ENCODE measurements at regions not wholly inside any gene's neighbourhood (a gene's known extent, or its start where the extent isn't known, plus 50 kb on each side); places are given as distances from the start of the nearest gene placed in this dataset.

DNA sequence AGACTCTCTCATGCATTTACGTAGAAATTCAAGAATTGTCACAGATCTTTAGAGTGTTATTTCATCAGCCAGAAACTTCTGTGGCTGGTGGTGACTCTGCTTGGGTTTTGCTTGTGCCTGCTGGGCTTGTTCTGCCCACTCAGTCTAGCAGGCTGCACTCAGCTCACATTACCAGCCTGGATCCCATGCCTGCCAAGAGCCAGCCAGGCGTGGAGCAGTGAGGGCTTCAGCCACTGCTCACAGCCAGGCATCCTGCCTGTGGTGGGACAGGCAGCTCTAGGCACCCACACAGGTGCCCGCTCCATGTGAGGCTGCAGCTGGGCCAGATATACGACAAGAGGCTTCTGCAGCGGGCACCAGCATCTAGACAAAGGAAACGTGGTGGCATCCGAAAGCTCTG lies 1213.3 kb upstream of the RAG2 start:
- no peaks in the 10 kb centered on the region for H3K4me1 Mint-ChIP-seq
- H3K27me3 Mint-ChIP-seq, result no peaks in the 10 kb centered on the region
- no peaks in the 10 kb centered on the region for H3K9me3 Mint-ChIP-seq
- H3K4me3 Mint-ChIP-seq, result no peak overlapping the region
- H3K27ac Mint-ChIP-seq, result no peak overlapping the region
- no peaks in the 10 kb centered on the region for H3K36me3 Mint-ChIP-seq

- peaks cover 13% of the 10 kb centered on the region for H3K9me3 Mint-ChIP-seq
- no peaks in the 10 kb centered on the region for H3K27me3 Mint-ChIP-seq
- no peak overlapping the region for H3K4me3 Mint-ChIP-seq
- H3K4me1 Mint-ChIP-seq, result no peaks in the 10 kb centered on the region
- H3K27ac Mint-ChIP-seq, result no peak overlapping the region
- H3K36me3 Mint-ChIP-seq, result no peaks in the 10 kb centered on the region
Measured at GRCh38 chr11:37804666-37805065, 1206.6 kb upstream of the RAG2 start.

DNA sequence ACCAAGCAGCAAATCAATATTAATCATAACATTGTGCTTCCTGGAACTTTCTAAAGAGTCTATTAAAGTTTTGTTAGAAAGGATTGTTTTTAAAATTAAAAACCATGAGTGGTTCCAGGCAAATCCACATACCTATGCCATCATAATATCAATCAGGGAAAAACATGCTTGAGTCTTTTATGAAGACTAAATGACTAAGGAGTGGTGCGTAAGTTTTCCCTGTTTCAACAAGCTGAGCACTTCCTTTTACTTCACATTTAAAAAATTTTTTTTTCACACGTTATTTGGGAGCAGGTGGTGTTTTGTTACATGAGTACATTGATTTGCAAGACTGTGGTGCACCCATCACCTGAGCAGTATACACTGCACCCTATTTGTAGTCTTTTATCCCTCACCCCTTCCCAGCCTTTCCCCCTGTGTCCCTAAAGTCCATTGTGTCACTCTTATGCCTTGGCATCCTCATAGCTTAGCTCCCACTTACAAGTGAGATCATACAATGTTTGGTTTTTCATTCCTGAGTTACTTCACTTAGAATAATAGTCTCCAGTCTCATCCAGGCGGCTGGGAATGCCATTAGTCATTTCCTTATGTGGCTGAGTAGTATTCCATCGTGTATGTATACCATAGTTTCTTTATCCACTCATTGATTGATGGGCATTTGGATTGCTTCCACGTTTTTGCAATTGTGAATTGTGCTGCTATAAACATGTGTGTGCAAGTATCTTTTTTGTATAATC lies 1190.3 kb upstream of the RAG2 start:
- no peak overlapping the region for H3K27ac Mint-ChIP-seq
- H3K4me1 Mint-ChIP-seq, result no peaks in the 10 kb centered on the region
- no peak overlapping the region for H3K4me3 Mint-ChIP-seq
- H3K9me3 Mint-ChIP-seq, result no peaks in the 10 kb centered on the region
- no peaks in the 10 kb centered on the region for H3K27me3 Mint-ChIP-seq
- H3K36me3 Mint-ChIP-seq, result no peaks in the 10 kb centered on the region

DNA sequence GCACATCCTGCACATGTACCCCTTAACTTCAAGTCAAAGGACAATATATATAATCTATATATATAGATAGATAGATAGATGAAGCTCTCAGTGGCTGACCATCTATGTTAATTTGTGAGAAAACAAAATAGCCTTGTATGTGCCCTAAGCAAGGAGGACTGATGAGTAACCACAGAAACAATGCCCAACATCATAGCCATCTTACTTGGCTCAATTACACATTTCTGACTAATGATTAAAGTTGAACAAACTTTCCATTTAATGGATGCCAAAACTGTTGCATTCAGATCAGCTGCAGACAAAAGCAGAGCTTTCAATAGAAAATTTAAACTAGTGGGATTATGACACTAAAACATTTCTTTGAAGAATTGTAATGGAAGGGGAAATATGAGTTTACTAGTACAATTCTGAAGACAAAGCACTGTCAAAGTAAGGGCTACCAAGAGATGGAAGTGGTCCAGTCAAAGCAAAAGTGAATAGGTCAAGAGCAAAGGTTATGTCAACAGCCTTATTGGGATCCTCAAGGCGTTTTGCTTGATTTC lies 1188.2 kb upstream of the RAG2 start:
- no peak overlapping the region for H3K27ac Mint-ChIP-seq
- no peaks in the 10 kb centered on the region for H3K4me1 Mint-ChIP-seq
- H3K9me3 Mint-ChIP-seq, result peaks cover 13% of the 10 kb centered on the region
- no peak overlapping the region for H3K4me3 Mint-ChIP-seq
- H3K27me3 Mint-ChIP-seq, result no peaks in the 10 kb centered on the region
- H3K36me3 Mint-ChIP-seq, result no peaks in the 10 kb centered on the region

DNA sequence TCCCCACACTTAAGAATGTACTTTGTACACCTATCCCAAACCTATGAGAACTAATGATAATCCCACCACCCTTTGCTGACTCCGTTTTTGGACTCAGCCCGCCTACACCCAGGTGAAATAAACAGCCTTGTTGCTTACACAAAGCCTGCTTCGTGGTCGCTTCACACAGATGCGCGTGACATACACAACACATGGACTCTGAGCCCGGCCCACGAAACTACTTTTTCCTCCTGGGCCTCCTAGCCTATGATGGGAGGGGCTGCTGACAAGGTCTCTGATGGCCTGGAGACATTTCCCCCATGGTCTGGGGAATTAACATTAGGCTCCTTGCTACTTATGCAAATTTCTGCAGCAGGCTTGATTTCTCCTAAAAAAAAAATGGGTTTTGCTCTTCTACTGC lies 1176.4 kb upstream of the RAG2 start:
- H3K36me3 Mint-ChIP-seq, result no peaks in the 10 kb centered on the region
- no peaks in the 10 kb centered on the region for H3K27me3 Mint-ChIP-seq
- no peak overlapping the region for H3K27ac Mint-ChIP-seq

DNA sequence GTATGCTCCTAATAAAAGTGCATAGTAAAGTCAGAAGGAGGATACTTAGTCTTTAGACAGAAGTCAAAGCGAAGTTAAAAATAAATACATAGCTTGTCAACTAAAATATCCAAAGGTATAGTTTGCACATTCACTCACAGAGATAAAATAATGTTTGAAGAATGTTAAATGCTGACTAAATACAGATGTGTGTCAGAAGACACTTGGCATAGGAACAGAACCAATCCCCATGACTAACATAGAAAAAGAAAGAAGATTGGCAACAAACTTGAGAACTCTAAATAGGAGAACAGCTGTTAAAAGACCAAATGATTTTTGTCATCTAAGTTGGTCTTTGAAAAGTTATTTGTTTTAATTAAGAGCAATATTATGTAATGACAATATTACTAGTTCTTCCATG lies 1172.1 kb upstream of the RAG2 start:
- Mint-ChIP-seq H3K9me3 (peaks cover 10% of the 10 kb centered on the region), H3K27ac (no peak overlapping the region), H3K36me3 (no peaks in the 10 kb centered on the region), H3K4me3 (no peak overlapping the region), H3K27me3 (no peaks in the 10 kb centered on the region), H3K4me1 (no peaks in the 10 kb centered on the region)

More for the DNA sequence above, 1176.4 kb upstream of the RAG2 start:
- H3K9me3 Mint-ChIP-seq, result peaks cover 16% of the 10 kb centered on the region
- H3K4me1 Mint-ChIP-seq, result no peaks in the 10 kb centered on the region
- H3K4me3 Mint-ChIP-seq, result no peak overlapping the region

- no peaks in the 10 kb centered on the region for H3K4me1 Mint-ChIP-seq
- no peak overlapping the region for H3K4me3 Mint-ChIP-seq
- no peak overlapping the region for H3K27ac Mint-ChIP-seq
- H3K27me3 Mint-ChIP-seq, result no peaks in the 10 kb centered on the region
- H3K36me3 Mint-ChIP-seq, result no peaks in the 10 kb centered on the region
- H3K9me3 Mint-ChIP-seq, result peaks cover 14% of the 10 kb centered on the region
Measured at GRCh38 chr11:37762079-37762478, 1164.0 kb upstream of the RAG2 start.

DNA sequence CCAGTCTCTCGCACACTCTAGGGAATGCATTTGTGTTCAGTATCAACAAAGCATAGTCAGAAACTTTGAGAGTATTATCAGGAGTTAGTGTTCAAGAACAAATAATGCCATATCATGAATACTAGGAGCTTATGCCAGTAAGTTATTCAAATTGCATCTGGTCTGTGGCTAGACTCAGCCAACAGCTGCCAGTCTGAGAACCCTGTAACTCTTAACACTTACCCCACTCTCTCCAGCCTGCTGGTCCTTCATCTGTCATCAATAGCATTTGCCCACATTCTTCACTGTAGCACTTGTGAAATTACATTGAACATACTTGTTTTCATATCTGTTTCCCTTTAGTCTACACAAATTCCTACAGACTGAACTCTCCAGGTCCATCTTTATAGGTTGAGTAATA lies 1157.5 kb upstream of the RAG2 start:
- Mint-ChIP-seq H3K27ac (no peak overlapping the region), H3K4me1 (no peaks in the 10 kb centered on the region), H3K9me3 (peaks cover 12% of the 10 kb centered on the region), H3K27me3 (no peaks in the 10 kb centered on the region), H3K36me3 (no peaks in the 10 kb centered on the region), H3K4me3 (no peak overlapping the region)

GRCh38 chr11:37748641-37749040 lies 1150.6 kb upstream of the RAG2 start:
- Mint-ChIP-seq H3K4me1 (no peaks in the 10 kb centered on the region), H3K36me3 (no peaks in the 10 kb centered on the region), H3K4me3 (no peak overlapping the region), H3K9me3 (peaks cover 15% of the 10 kb centered on the region), H3K27ac (no peak overlapping the region), H3K27me3 (no peaks in the 10 kb centered on the region)

GRCh38 chr11:37747121-37747520 lies 1149.1 kb upstream of the RAG2 start:
- H3K27me3 Mint-ChIP-seq, result no peaks in the 10 kb centered on the region
- peaks cover 15% of the 10 kb centered on the region for H3K9me3 Mint-ChIP-seq
- H3K4me3 Mint-ChIP-seq, result no peak overlapping the region
- no peaks in the 10 kb centered on the region for H3K4me1 Mint-ChIP-seq
- no peaks in the 10 kb centered on the region for H3K36me3 Mint-ChIP-seq
- no peak overlapping the region for H3K27ac Mint-ChIP-seq

GRCh38 chr11:37727371-37727770 lies 1129.3 kb upstream of the RAG2 start:
- H3K36me3 Mint-ChIP-seq, result no peaks in the 10 kb centered on the region
- H3K27me3 Mint-ChIP-seq, result no peaks in the 10 kb centered on the region
- peaks cover 8% of the 10 kb centered on the region for H3K9me3 Mint-ChIP-seq
- no peak overlapping the region for H3K27ac Mint-ChIP-seq
- no peaks in the 10 kb centered on the region for H3K4me1 Mint-ChIP-seq
- no peak overlapping the region for H3K4me3 Mint-ChIP-seq

DNA sequence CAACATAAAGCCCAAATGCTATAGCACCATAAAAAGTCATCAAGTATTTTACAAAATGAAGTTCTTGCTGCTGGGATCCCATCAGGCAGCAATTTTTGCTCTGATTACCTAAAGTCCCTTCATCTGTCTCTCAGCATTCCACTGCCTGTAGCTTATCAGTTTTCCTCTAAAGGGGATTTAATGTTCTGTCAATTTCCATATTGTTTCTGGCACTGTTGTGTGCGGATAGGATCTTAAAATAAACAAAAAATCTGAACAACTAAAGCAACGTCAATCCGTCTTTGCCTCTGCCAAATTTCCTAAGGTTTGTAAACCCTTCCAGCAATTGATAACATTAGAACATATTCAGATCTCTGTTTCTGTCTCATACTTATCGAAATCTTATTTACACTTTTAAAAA lies 1126.3 kb upstream of the RAG2 start:
- Mint-ChIP-seq H3K36me3 (no peaks in the 10 kb centered on the region), H3K9me3 (no peaks in the 10 kb centered on the region), H3K4me3 (no peak overlapping the region), H3K27me3 (no peaks in the 10 kb centered on the region), H3K4me1 (no peaks in the 10 kb centered on the region), H3K27ac (no peak overlapping the region)

- no peak overlapping the region for H3K27ac Mint-ChIP-seq
Measured at GRCh38 chr11:37721485-37721884, 1123.4 kb upstream of the RAG2 start.

DNA sequence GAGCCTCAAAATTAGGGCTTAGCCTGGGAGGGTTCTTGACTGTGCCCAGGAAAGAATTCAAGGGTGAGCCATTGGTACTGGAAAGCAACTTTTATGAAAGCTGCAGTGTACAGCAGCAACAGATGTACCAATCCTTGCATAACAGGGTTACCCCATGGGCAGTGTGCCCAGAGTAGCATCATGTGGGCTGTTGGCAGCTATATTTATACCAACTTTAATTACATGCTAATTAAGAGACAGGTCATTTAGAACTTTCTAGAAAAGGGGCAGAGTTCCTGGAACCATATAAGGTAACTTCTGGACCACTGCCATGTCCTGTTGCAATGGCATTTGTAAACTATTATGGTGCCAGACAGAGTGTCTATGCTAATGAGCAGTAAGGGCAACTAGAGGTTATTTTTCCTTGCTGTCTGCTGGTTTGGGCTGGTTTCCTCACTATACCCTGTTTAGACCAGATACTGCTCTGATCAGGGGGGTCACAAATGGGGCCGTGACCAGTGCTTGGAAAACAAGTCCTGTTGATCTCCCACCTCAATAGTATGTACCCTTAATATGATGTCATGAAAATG lies 1120.5 kb upstream of the RAG2 start:
- Mint-ChIP-seq H3K9me3 (no peaks in the 10 kb centered on the region), H3K4me1 (no peaks in the 10 kb centered on the region), H3K27ac (no peak overlapping the region), H3K4me3 (no peak overlapping the region), H3K36me3 (no peaks in the 10 kb centered on the region), H3K27me3 (no peaks in the 10 kb centered on the region)

More at GRCh38 chr11:37721485-37721884, 1123.4 kb upstream of the RAG2 start:
- H3K36me3 Mint-ChIP-seq, result no peaks in the 10 kb centered on the region
- no peaks in the 10 kb centered on the region for H3K27me3 Mint-ChIP-seq
- H3K4me1 Mint-ChIP-seq, result no peaks in the 10 kb centered on the region
- H3K9me3 Mint-ChIP-seq, result no peaks in the 10 kb centered on the region
- no peak overlapping the region for H3K4me3 Mint-ChIP-seq

- Mint-ChIP-seq H3K27me3 (no peaks in the 10 kb centered on the region), H3K4me1 (no peaks in the 10 kb centered on the region), H3K27ac (no peak overlapping the region), H3K36me3 (no peaks in the 10 kb centered on the region), H3K9me3 (peaks cover 6% of the 10 kb centered on the region), H3K4me3 (no peak overlapping the region)
Measured at GRCh38 chr11:37712251-37712650, 1114.2 kb upstream of the RAG2 start.

- H3K4me3 Mint-ChIP-seq, result no peak overlapping the region
- H3K4me1 Mint-ChIP-seq, result no peaks in the 10 kb centered on the region
- no peaks in the 10 kb centered on the region for H3K36me3 Mint-ChIP-seq
- peaks cover 6% of the 10 kb centered on the region for H3K9me3 Mint-ChIP-seq
- H3K27ac Mint-ChIP-seq, result no peak overlapping the region
- H3K27me3 Mint-ChIP-seq, result no peaks in the 10 kb centered on the region
Measured at GRCh38 chr11:37710031-37710430, 1112.0 kb upstream of the RAG2 start.

All from activated naive CD4-positive, alpha-beta T cell treated with anti-CD3 and anti-CD28 coated beads, Interleukin-2, amount 50 U/mL, for 24 hours (primary cell).